ENCODE measurements at regions not wholly inside any gene's neighbourhood (a gene's known extent, or its start where the extent isn't known, plus 50 kb on each side); places are given as distances from the start of the nearest gene placed in this dataset.

GRCh38 chr1:238674316-238674715, 712.1 kb upstream of the CHRM3 start:
- BruUV-seq (replicated peaks), result no TSS peak
- DNase-seq, result no peak
- ChIA-PET CTCF (interaction anchor here (0.6 kb wide), 1 partner anchor 1711 kb away, joined by 3 read pairs; no protein-coding TSS in a partner anchor), POLR2A (ENCODE audit: unreplicated experiment) (no interaction called here)
- no peaks in the 10 kb centered on the region for H3K27me3 ChIP-seq (ENCODE audit: insufficient read depth, low read depth)
- no peak overlapping the region for H2AFZ ChIP-seq
- no peak overlapping the region for H3K4me3 ChIP-seq
- no peaks in the 10 kb centered on the region for H3K79me2 ChIP-seq (ENCODE audit: low read depth)
- intact Hi-C loops (cut with micrococcal nuclease; ENCODE audit: unreplicated experiment), result no loop called here
- no peak for TF ChIP-seq EZH2 (IDR thresholded peaks at IDR 0.05; ENCODE audit: low read depth)
- TF ChIP-seq, protein P1, sequence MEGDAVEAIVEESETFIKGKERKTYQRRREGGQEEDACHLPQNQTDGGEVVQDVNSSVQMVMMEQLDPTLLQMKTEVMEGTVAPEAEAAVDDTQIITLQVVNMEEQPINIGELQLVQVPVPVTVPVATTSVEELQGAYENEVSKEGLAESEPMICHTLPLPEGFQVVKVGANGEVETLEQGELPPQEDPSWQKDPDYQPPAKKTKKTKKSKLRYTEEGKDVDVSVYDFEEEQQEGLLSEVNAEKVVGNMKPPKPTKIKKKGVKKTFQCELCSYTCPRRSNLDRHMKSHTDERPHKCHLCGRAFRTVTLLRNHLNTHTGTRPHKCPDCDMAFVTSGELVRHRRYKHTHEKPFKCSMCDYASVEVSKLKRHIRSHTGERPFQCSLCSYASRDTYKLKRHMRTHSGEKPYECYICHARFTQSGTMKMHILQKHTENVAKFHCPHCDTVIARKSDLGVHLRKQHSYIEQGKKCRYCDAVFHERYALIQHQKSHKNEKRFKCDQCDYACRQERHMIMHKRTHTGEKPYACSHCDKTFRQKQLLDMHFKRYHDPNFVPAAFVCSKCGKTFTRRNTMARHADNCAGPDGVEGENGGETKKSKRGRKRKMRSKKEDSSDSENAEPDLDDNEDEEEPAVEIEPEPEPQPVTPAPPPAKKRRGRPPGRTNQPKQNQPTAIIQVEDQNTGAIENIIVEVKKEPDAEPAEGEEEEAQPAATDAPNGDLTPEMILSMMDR (conservative IDR thresholded peaks at IDR 0.05), result no peak
- no peaks in the 10 kb centered on the region for H3F3A ChIP-seq (ENCODE audit: insufficient read depth, low read depth)
- H3K4me1 ChIP-seq (replicated peaks; ENCODE audit: insufficient read depth), result no peaks in the 10 kb centered on the region
- H3K4me2 ChIP-seq, result no peak overlapping the region
- no peak overlapping the region for H3K27ac ChIP-seq
- no peaks in the 10 kb centered on the region for H3K36me3 ChIP-seq (ENCODE audit: low read depth)
- no peaks in the 10 kb centered on the region for H3K9me3 ChIP-seq (ENCODE audit: insufficient read depth, low read depth)
- H4K20me1 ChIP-seq (ENCODE audit: insufficient read depth), result no peaks in the 10 kb centered on the region
- no peaks in the 10 kb centered on the region for H3K9me2 ChIP-seq (ENCODE audit: insufficient read depth)

DNA sequence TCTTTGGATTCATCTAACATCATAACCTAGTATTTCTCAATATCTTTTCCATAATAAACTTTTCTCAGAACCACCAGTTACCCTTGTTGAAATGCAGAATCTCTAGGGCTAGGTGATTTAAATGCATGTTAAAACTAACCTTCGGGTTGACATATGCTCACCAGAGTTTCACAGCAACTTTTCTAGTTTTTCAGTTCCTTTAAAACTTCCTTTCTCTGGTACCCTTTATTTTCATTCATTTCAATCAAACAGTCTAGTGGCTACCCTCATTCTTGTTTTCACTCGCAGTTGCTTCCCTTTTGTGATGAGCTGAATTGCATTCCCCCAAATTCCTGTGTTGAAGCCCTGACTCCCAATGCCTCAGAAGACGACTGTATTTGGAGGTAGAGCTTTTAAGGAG, 712.8 kb upstream of the CHRM3 start:
- Histone ChIP-seq H3K9me2 (ENCODE audit: insufficient read depth) (no peaks in the 10 kb centered on the region), H3K27ac (no peak overlapping the region), H3K9me3 (ENCODE audit: insufficient read depth, low read depth) (no peaks in the 10 kb centered on the region), H3K79me2 (ENCODE audit: low read depth) (no peaks in the 10 kb centered on the region), H3F3A (ENCODE audit: insufficient read depth, low read depth) (no peaks in the 10 kb centered on the region), H3K4me1 (replicated peaks; ENCODE audit: insufficient read depth) (no peaks in the 10 kb centered on the region), H3K36me3 (ENCODE audit: low read depth) (no peaks in the 10 kb centered on the region), H3K27me3 (ENCODE audit: insufficient read depth, low read depth) (no peaks in the 10 kb centered on the region), H2AFZ (no peak overlapping the region), H3K4me2 (no peak overlapping the region), H3K4me3 (no peak overlapping the region), H4K20me1 (ENCODE audit: insufficient read depth) (no peaks in the 10 kb centered on the region)
- ChIA-PET POLR2A (ENCODE audit: unreplicated experiment) (no interaction called here), CTCF (no interaction called here)
- DNase-seq, result no peak
- intact Hi-C loops (cut with micrococcal nuclease; ENCODE audit: unreplicated experiment), result no loop called here
- TF ChIP-seq, protein P1 (conservative IDR thresholded peaks at IDR 0.05), result no peak
- no peak for TF ChIP-seq EZH2 (IDR thresholded peaks at IDR 0.05; ENCODE audit: low read depth)
- no TSS peak for BruUV-seq (replicated peaks)

DNA sequence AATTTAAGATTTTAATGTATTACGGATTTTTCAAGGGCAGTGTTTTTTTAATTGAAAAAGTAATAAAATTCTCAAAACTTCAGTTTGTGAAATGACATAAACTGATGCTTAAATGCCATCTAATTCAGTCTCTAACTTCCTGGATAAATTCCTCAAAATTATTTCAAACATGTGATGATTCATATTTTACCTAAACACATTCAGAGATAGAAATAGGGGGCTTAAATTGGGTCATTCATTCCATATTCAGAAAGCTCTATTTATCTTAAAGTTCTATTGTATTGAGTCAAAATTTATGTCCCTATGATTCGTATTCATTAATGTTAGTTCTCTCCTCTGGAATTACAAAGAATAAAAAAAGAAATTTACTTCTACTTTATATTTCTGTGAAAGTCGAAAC, 713.6 kb upstream of the CHRM3 start:
- Histone ChIP-seq H3K79me2 (ENCODE audit: low read depth) (no peaks in the 10 kb centered on the region), H3K4me3 (no peak overlapping the region), H4K20me1 (ENCODE audit: insufficient read depth) (no peaks in the 10 kb centered on the region), H3K27me3 (ENCODE audit: insufficient read depth, low read depth) (no peaks in the 10 kb centered on the region), H3K36me3 (ENCODE audit: low read depth) (no peaks in the 10 kb centered on the region), H3K9me3 (ENCODE audit: insufficient read depth, low read depth) (no peaks in the 10 kb centered on the region), H2AFZ (no peak overlapping the region), H3K4me2 (no peak overlapping the region), H3F3A (ENCODE audit: insufficient read depth, low read depth) (no peaks in the 10 kb centered on the region), H3K4me1 (replicated peaks; ENCODE audit: insufficient read depth) (no peaks in the 10 kb centered on the region), H3K27ac (no peak overlapping the region), H3K9me2 (ENCODE audit: insufficient read depth) (no peaks in the 10 kb centered on the region)
- ChIA-PET CTCF (no interaction called here), POLR2A (ENCODE audit: unreplicated experiment) (no interaction called here)
- no peak for DNase-seq
- intact Hi-C loops (cut with micrococcal nuclease; ENCODE audit: unreplicated experiment), result no loop called here
- no peak for TF ChIP-seq EZH2 (IDR thresholded peaks at IDR 0.05; ENCODE audit: low read depth)
- TF ChIP-seq, protein P1 (conservative IDR thresholded peaks at IDR 0.05), result no peak
- no TSS peak for BruUV-seq (replicated peaks)
